ENCODE measurements at regions not wholly inside any gene's neighbourhood (a gene's known extent, or its start where the extent isn't known, plus 50 kb on each side); places are given as distances from the start of the nearest gene placed in this dataset.

GRCh38 chr13:90535421-90535820, 812.1 kb upstream of the MIR17HG start:
- Histone ChIP-seq H3K36me3 (ENCODE audit: insufficient read depth, low read length, poor library complexity, severe bottlenecking) (no peaks in the 10 kb centered on the region), H3K27me3 (replicated peaks; ENCODE audit: insufficient read depth, low read depth, low read length, poor library complexity) (no peaks in the 10 kb centered on the region), H3K9me3 (ENCODE audit: low read depth, low read length, poor library complexity, severe bottlenecking) (no peaks in the 10 kb centered on the region), H3K4me1 (ENCODE audit: insufficient read depth, low read length, poor library complexity, severe bottlenecking) (no peaks in the 10 kb centered on the region), H3K4me3 (ENCODE audit: low read depth, low read length, poor library complexity, severe bottlenecking) (no peak overlapping the region), H3K27ac (ENCODE audit: low read depth, low read length, poor library complexity, severe bottlenecking) (no peak overlapping the region)
- CTCF ChIA-PET: no interaction called here
- no TSS peak for BruUV-seq (replicated peaks)
- DNase-seq (ENCODE audit: low spot score): no peak
- POLR2A ChIA-PET (ENCODE audit: low non-redundant PET): no interaction called here
- TF ChIP-seq EZH2 (IDR thresholded peaks at IDR 0.05; ENCODE audit: borderline replicate concordance, low read depth, low read length, poor library complexity, severe bottlenecking) (no peak), CTCF (conservative IDR thresholded peaks at IDR 0.05; ENCODE audit: low read depth, low read length) (no peak)
- intact Hi-C loops (cut with micrococcal nuclease; ENCODE audit: unreplicated experiment): no loop called here

- H3K4me3 ChIP-seq (ENCODE audit: low read depth, low read length, poor library complexity, severe bottlenecking): no peak overlapping the region
- H3K36me3 ChIP-seq (ENCODE audit: insufficient read depth, low read length, poor library complexity, severe bottlenecking): no peaks in the 10 kb centered on the region
- DNase-seq (ENCODE audit: low spot score): no peak
- H3K27ac ChIP-seq (ENCODE audit: low read depth, low read length, poor library complexity, severe bottlenecking): no peak overlapping the region
- no peaks in the 10 kb centered on the region for H3K27me3 ChIP-seq (replicated peaks; ENCODE audit: insufficient read depth, low read depth, low read length, poor library complexity)
- no TSS peak for BruUV-seq (replicated peaks)
- no peaks in the 10 kb centered on the region for H3K4me1 ChIP-seq (ENCODE audit: insufficient read depth, low read length, poor library complexity, severe bottlenecking)
- TF ChIP-seq CTCF (conservative IDR thresholded peaks at IDR 0.05; ENCODE audit: low read depth, low read length) (no peak), EZH2 (IDR thresholded peaks at IDR 0.05; ENCODE audit: borderline replicate concordance, low read depth, low read length, poor library complexity, severe bottlenecking) (no peak)
- CTCF ChIA-PET: no interaction called here
- POLR2A ChIA-PET (ENCODE audit: low non-redundant PET): no interaction called here
- intact Hi-C loops (cut with micrococcal nuclease; ENCODE audit: unreplicated experiment): no loop called here
- H3K9me3 ChIP-seq (ENCODE audit: low read depth, low read length, poor library complexity, severe bottlenecking): no peaks in the 10 kb centered on the region
Observed at GRCh38 chr13:90538063-90538462, 809.4 kb upstream of the MIR17HG start.

GRCh38 chr13:90541346-90541745, 806.1 kb upstream of the MIR17HG start:
- BruUV-seq (replicated peaks): no TSS peak
- no peaks in the 10 kb centered on the region for H3K27me3 ChIP-seq (replicated peaks; ENCODE audit: insufficient read depth, low read depth, low read length, poor library complexity)
- DNase-seq (ENCODE audit: low spot score): no peak
- H3K9me3 ChIP-seq (ENCODE audit: low read depth, low read length, poor library complexity, severe bottlenecking): no peaks in the 10 kb centered on the region
- H3K27ac ChIP-seq (ENCODE audit: low read depth, low read length, poor library complexity, severe bottlenecking): no peak overlapping the region
- TF ChIP-seq EZH2 (IDR thresholded peaks at IDR 0.05; ENCODE audit: borderline replicate concordance, low read depth, low read length, poor library complexity, severe bottlenecking) (no peak), CTCF (conservative IDR thresholded peaks at IDR 0.05; ENCODE audit: low read depth, low read length) (no peak)
- CTCF ChIA-PET: no interaction called here
- H3K36me3 ChIP-seq (ENCODE audit: insufficient read depth, low read length, poor library complexity, severe bottlenecking): no peaks in the 10 kb centered on the region
- intact Hi-C loops (cut with micrococcal nuclease; ENCODE audit: unreplicated experiment): no loop called here
- no peaks in the 10 kb centered on the region for H3K4me1 ChIP-seq (ENCODE audit: insufficient read depth, low read length, poor library complexity, severe bottlenecking)
- POLR2A ChIA-PET (ENCODE audit: low non-redundant PET): no interaction called here
- no peak overlapping the region for H3K4me3 ChIP-seq (ENCODE audit: low read depth, low read length, poor library complexity, severe bottlenecking)

All from A673 (cell line).